Body of pancreas (tissue), 4 donors: ENCODE measurements at regions not wholly inside any gene's neighbourhood (a gene's known extent, or its start where the extent isn't known, plus 50 kb on each side); places are given as distances from the start of the nearest gene placed in this dataset.

ENCODE experiments used
- CTCF ChIP-seq, 7 experiments: fragments of 450-650 bp in 4 of 7; fragments of 200-600 bp in 3 of 7; sonication (generic) in 3 of 7; IDR thresholded peaks; one replicate each; pipeline ENCODE4 v1.5.1; 2016 to 2019; ENCODE audit warnings: antibody characterized with exemption in 7 of 7
- POLR2A ChIP-seq, 3 donors: fragments of 450-650 bp; IDR thresholded peaks; one replicate each; pipeline ENCODE4 v1.6.1; 2016; ENCODE audit warnings: antibody characterized with exemption in 3 of 3, mild to moderate bottlenecking in 2 of 3

- TF ChIP-seq CTCF (IDR thresholded peaks at IDR 0.05) (no peak), POLR2A (IDR thresholded peaks at IDR 0.05) (no peak)
Measured at GRCh38 chr5:136890431-136891148, 525.2 kb upstream of the TRPC7 start.
